Urothelium cell line (cell line): ENCODE measurements at regions not wholly inside any gene's neighbourhood (a gene's known extent, or its start where the extent isn't known, plus 50 kb on each side); places are given as distances from the start of the nearest gene placed in this dataset.

ENCODE experiments used
- DNase-seq: peaks from one replicate; pipeline ENCODE4 v3.0.0; 2011; ENCODE audit warnings: low spot score, mixed read lengths
- FAIRE-seq: peaks from 2 replicates; lab custom pipeline; 2011; peaks lifted over from hg19 to GRCh38; lab: Jason Lieb, UNC

DNA sequence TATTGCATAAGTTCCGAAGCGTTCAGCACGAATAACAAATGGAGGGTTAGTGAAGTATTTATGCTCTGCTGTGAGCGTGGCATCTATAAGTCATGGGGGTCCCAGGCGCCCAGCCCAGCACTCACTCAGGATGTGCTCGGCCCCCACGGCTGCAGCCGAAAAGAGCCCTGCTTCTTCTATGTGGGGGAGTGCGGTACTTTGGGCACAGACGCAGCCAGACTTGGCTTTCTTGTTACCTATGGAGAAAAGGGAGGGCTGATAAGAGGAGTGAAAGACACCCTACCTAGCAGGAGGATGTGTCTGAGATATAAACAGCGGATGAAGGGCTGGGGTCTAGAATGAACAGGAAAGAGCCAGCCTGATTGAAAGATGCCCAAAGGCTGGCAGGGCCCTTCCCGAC, 51.4 kb downstream of the MRPL36 start:
- no peak for DNase-seq
- no peak for FAIRE-seq

DNA sequence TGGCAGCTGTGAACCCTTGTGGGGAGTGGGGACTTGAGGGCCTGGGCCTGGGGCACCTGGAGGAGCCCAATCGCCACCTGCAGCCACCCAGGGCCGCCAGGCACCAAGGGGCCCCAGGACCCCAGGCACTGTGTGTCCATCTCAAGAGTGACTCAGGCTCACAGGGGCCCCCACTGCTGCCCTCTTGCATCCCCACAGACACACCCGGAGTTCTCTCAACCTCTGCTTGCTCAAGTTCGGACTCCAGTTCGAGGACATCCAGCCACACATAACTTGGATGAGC, 51.9 kb downstream of the MRPL36 start:
- no peak for FAIRE-seq
- DNase-seq: no peak

DNA sequence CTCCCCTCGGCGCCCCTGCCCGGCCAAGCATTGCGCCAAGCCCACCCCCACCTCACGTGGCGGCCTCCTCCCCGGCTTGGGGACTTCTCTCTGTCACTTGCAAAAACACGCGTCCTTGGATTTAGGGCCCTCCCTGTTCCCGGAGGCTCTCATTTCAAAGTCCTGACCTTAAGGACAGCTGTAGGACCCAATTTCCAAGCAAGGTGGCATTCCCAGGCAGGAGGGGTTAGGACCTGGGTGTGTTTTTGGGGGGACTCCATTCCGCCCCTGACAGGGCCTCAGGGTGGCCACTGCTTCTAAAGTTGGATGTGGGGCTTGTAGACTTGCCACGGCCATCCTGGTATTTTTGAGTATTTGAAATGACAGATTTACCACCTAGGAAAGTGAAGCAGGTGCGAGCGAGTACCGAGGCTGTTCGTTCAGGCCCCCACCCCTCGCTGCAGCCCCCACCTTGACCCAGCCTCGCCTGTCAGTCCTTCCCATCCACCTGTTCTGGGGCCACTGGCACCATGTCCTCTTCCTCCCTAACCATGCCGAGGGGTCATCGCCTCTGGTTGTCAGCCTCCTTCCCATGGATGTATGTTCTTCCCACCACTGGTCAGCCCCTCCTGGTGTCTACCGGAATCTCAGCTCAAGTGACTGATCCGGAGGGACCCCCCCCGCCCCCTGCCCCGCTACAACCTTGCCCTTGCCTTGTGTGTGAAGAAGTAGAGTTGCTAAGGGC, 52.4 kb downstream of the MRPL36 start:
- FAIRE-seq (no peak), DNase-seq (no peak)

DNA sequence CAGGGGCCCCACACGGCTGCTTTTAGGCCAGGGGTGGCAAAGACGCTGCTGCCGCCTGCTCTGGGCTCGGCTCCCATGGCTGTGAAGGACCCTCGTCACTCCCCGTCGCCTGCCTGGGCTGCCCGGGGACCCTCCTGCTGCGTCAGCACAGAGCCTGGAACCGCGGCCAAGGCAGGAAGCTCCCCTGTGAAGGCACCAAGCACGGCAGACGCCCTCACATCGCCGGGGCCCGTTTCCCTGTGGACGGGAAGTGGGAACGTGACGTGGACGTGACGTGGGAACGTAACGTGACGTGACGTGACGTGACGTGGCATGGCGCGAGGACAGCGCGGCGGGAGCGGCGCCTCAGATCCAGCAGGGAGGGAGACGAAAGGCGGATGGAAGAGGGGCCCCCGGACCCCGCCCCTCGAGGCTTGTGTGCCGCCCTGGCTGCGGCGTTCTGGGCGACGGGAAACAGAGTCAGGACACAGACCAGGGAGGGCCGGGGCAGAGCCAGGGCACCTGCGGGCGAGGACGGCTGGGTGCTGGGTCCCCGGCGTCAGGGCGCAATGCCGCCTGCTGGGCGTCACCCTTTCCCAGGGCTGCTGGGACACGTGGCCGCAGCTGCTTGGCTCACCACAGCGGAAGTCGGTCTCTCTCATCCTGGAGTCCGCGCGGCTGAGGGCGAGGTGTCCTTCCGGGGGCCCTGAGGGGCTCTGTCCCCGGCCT, 53.1 kb downstream of the MRPL36 start:
- FAIRE-seq (peak; percentile 93), DNase-seq (no peak)

DNA sequence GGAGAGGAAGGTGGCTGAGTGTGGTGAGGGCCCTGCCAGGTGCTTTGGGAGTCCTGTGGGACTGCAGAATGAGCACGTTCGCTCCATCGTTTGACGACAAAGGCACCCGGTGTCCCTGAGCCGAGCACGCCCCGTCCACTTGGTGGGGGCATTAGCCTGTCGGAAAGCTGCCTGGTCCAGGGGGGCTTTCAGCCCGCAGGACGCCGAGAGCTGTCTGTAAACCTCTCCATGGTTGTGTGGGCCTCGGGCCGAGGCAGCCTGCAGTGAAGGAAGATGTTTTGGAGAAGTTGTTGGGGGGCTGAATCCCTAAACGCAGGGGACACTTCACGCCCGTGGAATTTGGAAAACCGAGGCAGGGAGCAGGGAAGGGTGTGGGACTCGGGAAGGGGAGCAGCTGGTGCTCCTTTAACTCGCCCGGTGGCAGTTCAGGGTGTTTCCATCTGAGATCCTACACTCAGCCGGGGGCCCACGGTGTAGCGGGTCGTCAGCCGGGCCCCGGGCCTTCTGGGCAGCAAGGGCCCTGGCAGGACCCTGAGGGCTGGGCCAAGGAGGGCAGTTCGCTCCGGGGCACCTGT, 53.8 kb downstream of the MRPL36 start:
- DNase-seq (no peak), FAIRE-seq (no peak)

DNA sequence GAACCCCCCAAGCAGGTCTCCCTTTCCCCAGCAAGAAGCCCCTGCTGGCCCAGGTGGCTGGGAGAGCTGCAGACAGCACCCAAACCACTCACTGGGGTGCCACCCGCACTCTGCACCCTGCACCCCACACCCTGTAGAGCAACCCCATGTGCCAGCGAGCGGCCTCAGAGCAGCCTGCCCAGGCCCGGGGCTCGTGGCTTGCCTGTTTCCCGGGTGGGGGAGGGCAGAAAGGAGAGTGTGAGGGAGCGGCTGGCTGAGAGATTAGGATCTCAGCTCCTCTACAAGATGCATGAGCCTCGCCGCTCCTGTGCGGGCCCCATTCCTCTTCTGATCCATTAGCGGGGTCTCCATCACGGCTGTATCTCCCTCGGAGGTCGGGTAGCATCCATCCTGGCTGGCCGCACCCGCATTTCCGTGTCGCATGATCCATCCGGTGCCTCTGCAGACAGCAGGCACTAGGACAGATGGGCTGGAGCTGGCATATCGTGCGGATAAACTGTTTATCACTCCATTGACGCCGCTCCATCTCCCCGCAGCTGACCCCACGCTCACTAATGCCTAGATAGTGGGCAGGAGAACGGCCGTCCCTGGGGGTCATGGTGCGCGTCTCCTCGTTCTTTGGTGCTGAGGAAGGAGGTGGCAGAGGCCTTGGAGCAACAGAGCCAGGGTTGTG, 54.4 kb downstream of the MRPL36 start:
- FAIRE-seq (peak; percentile 44), DNase-seq (no peak)

DNA sequence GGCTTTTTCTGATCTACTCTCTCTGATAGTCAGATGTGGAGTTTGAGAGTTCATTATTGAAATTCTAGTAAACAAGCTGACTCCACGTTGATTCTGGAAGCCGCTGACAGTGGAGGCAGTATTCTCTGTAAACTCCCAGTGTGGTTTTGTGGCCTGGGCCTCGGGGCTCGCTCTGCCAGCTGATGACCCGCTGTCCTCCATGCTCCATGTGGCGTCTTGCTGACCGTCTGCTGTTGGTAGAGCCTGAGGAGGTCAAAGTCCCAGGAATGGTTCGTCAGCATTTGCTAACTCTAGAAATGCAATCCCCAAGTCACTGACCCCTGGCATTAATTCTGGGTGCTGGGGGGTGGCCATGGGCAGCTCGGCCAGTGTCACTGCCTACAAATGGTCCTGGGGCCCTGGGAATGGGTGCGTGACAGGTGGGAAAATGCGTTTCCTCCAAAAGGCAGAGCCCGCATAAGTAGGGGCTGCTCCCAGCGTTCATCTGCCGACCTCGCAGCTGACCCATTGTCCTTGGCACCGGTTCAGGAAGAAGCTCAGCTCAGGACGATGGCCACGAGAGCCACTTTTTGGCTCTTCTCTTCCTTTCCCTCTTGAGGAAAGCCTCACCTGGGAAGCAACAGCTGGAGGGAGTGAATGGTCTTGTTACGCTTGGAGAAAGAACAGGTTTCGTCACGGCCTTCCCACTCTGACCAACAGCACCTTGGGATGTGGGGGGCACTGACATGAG, 55.1 kb downstream of the MRPL36 start:
- DNase-seq (no peak), FAIRE-seq (no peak)

DNA sequence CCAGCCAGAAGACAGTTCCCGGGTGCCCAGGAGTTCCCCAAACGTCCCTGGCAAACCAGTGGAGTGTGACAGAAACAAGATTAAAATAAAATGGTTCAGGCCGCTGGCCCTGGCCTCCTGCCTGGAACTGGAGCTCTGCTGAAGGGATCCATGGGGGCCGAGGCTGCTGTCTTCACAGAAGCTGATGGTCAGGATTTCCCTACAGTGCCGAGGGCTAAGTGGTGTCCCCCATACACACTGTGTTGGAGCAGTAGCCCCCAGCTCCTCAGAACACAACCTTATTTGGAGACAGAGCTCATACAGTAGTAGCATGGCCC, 55.9 kb downstream of the MRPL36 start:
- FAIRE-seq (no peak), DNase-seq (no peak)

DNA sequence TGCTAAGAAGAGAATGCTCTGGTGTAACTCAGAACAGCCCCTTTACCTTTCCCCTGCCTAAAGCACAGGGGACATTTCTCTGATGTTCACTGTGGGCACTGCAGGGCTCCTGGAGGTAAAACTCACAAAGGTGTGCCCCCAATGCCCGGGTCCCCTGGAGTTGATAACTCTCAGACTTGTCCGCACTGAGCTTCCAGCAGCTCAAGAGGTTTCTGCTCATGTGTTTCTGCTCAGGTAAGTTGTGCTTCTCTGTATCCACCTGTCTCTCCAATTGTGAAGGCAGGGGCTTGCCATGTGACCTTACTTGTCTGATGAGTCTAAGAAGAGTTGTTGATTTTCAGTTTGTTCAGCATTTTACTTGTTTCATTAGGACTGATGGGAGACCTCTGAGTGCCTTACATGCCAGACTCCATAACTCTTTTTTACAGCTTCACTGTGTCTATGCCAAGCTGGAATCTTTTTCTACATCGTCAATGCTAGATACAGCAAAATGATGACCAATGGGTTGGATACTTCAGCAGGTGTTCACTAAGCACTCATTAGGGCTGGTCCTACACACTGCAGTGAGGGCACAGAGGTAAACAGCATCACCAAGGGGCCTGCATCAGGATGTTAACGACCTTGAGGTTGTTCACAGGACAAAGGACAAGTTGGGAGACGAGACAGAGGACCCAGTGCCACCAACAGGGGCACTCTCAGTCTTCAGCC, 56.4 kb downstream of the MRPL36 start:
- no peak for FAIRE-seq

DNA sequence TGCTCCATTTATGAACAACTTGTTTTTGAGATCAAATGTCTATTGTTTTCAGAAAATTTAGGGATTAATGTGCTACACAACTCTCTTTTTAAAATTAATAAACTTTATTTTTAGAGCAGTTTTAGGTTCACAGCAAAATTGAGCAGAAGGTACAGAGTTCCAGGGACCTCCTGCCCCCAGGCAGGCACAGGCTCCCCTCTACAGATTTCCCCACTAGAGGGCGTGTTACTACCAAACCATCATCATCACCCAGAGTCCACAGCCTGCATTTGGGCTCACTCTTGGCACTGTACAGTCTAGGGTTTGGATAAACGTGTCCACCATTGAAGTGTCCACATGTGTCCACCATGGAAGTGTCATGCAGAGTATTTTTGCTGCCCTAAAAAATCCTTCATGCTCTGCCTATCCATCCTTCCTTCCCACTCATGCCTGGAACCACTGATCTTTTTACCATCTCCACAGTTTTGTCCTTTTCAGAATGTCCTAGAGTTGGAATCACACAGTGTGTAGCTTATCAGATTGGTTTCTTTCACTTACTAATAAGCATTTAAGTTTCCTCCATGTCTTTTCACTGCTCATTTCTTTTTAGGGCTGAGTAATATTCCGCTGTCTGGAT, 61.7 kb downstream of the MRPL36 start:
- DNase-seq (peak; percentile 55), FAIRE-seq (no peak)

More for the DNA sequence above, 56.4 kb downstream of the MRPL36 start:
- no peak for DNase-seq

DNA sequence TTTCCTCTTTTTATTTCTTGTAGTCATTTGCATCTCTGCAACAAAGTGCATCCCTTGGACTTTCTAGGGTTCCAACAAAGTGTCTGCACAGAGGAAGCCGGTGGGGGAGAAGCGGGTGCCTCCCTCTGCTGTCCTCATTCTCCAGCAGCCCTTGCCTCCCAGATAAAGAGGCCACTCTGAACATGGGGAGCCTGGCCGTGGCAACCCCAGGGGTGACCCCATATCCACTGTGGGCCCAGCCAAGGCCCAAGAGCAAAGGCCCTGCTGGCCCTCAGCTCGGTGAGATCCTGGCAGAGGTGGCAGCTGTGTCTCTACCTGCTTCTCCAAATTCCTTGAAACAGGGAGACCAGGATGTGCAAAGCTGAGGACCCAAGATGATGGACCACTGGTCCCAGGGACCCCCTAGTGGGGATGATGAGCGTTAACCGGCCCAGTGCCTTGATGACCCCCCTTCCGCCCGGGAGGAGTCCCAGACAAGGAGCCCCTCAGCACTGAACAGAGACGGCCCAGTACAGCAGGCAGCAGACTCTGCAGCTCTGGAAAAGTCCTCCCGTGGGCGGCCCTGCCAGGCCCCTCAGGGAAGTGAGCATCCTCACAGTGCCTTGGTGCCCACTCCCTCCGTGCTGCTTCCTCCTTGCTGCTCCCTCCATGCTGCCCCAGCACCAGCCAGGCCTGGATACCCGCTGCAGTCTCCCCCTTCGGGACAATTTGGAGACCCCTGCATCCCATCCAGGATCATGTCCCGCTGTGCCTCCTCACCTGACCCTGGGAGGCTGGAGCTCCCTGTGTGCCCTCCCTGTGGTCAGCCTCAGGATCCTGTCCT, 62.5 kb downstream of the MRPL36 start:
- FAIRE-seq (no peak), DNase-seq (no peak)

DNA sequence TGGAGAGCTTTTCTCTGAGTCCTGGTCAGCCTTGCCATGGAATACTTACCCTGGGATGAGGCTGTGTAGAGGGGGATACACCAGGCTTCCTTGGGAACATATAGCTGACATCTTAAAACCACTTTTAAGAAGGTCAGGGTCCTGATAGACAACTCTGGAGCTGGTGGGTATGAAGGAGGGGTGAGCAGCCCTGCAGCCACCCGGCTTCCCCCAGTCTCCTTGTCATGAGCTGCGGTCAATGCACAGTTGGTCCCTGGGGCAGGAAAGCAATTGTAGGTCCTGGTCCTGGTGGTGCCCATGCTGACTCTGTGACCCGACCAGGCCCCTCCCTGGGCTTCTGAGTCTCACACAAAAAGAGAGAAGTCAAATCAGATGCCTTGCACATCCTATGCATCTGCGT, 63.6 kb downstream of the MRPL36 start:
- no peak for FAIRE-seq
- no peak for DNase-seq

DNA sequence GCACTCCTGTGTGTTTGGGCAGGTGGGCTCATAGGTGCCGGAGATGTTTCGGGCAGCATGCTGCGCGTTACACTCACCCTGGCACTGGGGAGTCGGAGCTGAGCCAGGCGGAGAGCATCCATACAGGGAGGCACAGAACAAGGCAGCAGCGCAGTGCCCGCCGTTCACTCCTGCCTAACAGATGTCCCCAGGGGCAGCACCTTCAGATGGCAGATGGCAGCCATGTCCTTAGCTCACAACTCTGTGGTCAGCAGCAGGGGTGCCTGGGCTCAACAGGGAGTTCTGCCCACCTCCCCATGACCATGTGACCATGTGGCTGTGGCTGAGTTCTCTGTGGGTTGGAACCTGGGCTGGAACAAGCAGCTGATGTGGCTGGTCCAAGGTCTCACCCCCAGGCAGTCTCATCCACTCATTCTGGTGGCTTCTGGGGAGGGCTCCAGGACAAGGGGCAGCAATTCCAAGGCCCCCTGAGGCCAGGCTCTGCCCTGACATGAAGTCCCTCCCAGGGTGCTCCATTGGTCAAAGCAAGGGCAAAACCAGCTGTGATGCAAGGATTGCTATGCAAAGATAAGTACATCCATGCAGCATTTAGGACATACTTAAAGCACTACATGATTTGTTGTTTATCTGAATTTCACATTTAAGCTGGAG, 64.2 kb downstream of the MRPL36 start:
- FAIRE-seq (no peak), DNase-seq (no peak)

DNA sequence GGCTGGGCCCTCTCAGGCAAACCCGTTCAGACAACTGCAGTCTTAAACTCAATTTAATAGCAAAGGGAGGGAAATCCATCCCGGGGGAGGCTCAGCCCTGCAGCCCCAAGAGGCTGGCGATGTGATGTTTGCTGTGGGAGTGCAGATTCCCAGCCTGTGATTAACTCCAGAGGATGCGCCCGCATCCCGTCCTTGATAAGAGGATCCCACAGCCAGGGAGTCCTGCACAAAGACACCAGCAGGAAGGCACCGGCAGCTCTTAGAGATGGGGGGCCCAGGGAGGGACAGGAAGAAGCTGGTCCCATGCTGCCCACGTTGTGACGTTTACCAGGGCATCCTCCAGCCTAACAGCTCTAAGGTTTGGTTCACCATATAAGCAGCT, 64.7 kb downstream of the MRPL36 start:
- no peak for DNase-seq
- no peak for FAIRE-seq

DNA sequence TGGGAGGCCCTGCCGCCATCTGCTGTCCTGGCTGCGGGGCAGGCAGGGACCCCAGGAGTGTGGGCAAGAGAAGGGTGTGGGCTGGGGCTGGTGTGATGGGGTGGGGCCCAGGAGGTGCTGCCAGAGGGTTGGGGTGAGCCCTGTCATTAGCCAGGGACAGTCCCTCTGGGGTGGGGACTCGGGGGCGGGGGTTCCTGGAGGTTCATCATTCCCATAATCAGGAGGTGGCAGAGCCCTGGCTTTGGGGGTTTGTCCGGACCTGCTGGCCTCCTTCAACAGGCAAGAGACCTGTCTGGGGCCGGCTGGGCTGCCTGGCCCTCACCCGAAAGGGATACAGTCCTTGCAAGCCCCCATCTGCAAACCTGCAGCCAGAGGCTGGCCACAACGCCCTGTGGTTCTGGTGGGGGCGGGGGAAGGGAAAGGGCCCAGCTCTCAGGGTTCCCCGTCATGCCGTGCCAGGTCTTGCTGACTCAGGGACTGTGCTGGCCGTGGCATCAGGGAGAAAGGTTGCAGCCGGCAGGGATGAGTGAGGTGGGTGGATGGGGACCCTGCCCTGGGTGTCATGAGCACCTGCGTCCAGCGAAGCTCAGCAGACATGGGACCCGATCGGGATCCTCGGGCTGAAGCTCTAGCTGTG, 65.2 kb downstream of the MRPL36 start:
- no peak for FAIRE-seq
- no peak for DNase-seq

DNA sequence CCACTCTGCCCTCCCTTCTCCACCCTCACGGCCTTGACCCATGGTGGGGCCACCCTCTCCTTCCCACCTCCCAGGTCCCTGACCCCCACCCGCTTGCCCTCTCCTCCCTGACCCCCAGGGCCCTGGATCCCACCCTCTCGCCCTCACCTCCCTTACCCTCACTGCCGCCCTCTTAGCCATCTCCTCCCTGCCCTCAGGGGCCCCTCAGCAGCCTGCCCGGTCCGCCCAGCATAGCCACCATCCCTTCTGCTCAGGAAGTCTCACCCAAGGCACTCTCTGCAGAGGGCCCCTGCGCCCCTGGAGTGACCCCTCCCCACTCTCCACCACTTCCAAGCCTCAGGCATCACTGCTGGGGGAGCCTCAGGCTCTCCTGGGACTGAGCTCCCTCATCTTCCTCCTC, 66.3 kb downstream of the MRPL36 start:
- FAIRE-seq (no peak), DNase-seq (no peak)

DNA sequence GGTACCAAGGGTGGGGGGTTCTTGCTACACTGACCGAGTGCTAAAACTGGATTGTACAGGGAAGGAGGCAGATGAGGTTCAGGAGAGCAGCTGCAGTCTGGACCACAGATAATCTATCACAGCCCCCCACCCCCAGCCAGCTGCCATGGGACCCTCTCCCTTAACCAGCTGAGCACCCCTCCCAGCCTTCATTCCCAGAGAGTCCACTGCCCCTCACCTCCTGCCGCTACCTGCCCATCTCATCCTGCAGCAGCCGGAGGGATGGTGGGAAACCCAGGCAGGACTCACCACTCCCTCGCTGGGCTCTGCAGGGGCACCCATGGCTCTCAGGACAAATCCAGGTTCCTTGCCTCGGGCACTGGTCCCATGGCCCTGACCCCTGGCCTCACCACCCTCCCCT, 66.7 kb downstream of the MRPL36 start:
- peak; percentile 17 for FAIRE-seq
- DNase-seq: no peak

DNA sequence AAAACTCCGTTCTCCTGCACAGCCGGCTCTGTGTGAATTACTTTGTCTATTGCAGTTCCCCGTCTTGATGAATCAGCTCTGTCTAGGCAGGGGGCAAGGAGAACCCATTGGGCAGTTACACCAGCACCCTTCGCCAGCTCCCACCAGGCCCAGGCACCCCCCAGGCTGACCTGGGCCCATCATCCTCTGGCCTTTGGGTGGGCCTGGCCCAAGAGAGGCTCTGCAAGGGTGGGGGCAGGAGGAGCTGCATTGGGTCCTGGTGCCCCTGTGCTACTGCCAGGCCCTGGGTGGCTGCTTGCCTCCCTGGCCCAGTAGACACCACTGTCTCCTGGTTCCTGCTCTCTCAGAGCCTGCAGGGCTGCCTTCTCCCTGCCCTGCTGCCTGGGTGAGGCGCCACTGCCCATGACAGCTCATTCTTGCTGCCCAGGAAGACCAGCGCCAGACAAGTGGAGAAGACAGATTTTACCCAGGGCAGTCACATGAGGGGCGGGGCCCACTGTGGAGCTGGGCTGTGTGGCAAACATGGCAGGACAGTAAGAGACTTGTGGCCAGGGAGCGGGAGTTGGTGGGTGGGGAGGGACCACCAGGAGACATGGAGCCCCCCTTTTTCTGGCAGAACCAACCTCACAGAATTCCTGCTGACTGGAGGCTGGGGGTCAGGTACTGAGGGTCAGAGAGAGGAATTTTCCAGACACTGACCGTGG, 67.2 kb downstream of the MRPL36 start:
- DNase-seq: no peak
- no peak for FAIRE-seq
